ENCODE measurements at regions not wholly inside any gene's neighbourhood (a gene's known extent, or its start where the extent isn't known, plus 50 kb on each side); places are given as distances from the start of the nearest gene placed in this dataset.

- TF ChIP-seq CTCF (IDR thresholded peaks at IDR 0.05) (no peak), POLR2A (IDR thresholded peaks at IDR 0.05) (no peak), EP300 (IDR thresholded peaks at IDR 0.05; ENCODE audit: low read depth) (no peak)
Observed at GRCh38 chr1:82246050-82246449, 445.3 kb downstream of the ADGRL2 start.
